GM21515 (cell line): ENCODE measurements at regions not wholly inside any gene's neighbourhood (a gene's known extent, or its start where the extent isn't known, plus 50 kb on each side); places are given as distances from the start of the nearest gene placed in this dataset.

Experiments
- ATAC-seq: cut with Tn5 transposase; IDR thresholded peaks from one replicate; pipeline ENCODE4 v1.9.1; 2021; ENCODE audit not compliant: unreplicated experiment

- no peak for ATAC-seq
Measured at GRCh38 chr20:10951216-10951615, 277.4 kb upstream of the JAG1 start.

GRCh38 chr20:10951904-10952303, 278.1 kb upstream of the JAG1 start:
- ATAC-seq = no peak

- ATAC-seq = no peak
Measured at GRCh38 chr20:10953437-10953836, 279.6 kb upstream of the JAG1 start.

- ATAC-seq = no peak
Measured at GRCh38 chr20:10954137-10954840, 280.5 kb upstream of the JAG1 start.

GRCh38 chr20:10954908-10955580, 281.2 kb upstream of the JAG1 start:
- no peak for ATAC-seq

GRCh38 chr20:10958279-10958678, 284.5 kb upstream of the JAG1 start:
- no peak for ATAC-seq

- ATAC-seq = no peak
Measured at GRCh38 chr20:10960416-10960815, 286.6 kb upstream of the JAG1 start.

- no peak for ATAC-seq
Measured at GRCh38 chr20:10961651-10962288, 288.0 kb upstream of the JAG1 start.

GRCh38 chr20:10962937-10963336, 289.1 kb upstream of the JAG1 start:
- no peak for ATAC-seq

- ATAC-seq = no peak
Measured at GRCh38 chr20:10963717-10964266, 290.0 kb upstream of the JAG1 start.

GRCh38 chr20:10965936-10966470, 292.2 kb upstream of the JAG1 start:
- ATAC-seq = no peak

- ATAC-seq = no peak
Measured at GRCh38 chr20:10970109-10970508, 296.3 kb upstream of the JAG1 start.

- ATAC-seq = no peak
Measured at GRCh38 chr20:10971096-10971495, 297.3 kb upstream of the JAG1 start.

GRCh38 chr20:10972219-10972860, 298.5 kb upstream of the JAG1 start:
- ATAC-seq = no peak

GRCh38 chr20:10976051-10976450, 302.3 kb upstream of the JAG1 start:
- ATAC-seq = no peak

GRCh38 chr20:10978019-10978702, 304.4 kb upstream of the JAG1 start:
- no peak for ATAC-seq

- ATAC-seq = no peak
Measured at GRCh38 chr20:10978713-10979112, 304.9 kb upstream of the JAG1 start.

- ATAC-seq = no peak
Measured at GRCh38 chr20:10982692-10983091, 308.9 kb upstream of the JAG1 start.

GRCh38 chr20:10984294-10984693, 310.5 kb upstream of the JAG1 start:
- no peak for ATAC-seq

- no peak for ATAC-seq
Measured at GRCh38 chr20:10984913-10985312, 311.1 kb upstream of the JAG1 start.

GRCh38 chr20:10985536-10985935, 311.7 kb upstream of the JAG1 start:
- ATAC-seq = no peak
